ENCODE measurements at regions not wholly inside any gene's neighbourhood (a gene's known extent, or its start where the extent isn't known, plus 50 kb on each side); places are given as distances from the start of the nearest gene placed in this dataset.

GRCh38 chr1:37120279-37120678 lies 86.0 kb upstream of the GRIK3 start:
- ATAC-seq (no peak), DNase-seq (no peak)
- no peaks in the 10 kb centered on the region for H3K4me1 ChIP-seq (ENCODE audit: low read depth)
- intact Hi-C loops (cut with DNase I, micrococcal nuclease), result no loop called here
- no peaks in the 10 kb centered on the region for H3K9me3 ChIP-seq
- no peaks in the 10 kb centered on the region for H3K36me3 ChIP-seq (ENCODE audit: low read depth)
- H3K4me3 ChIP-seq, result no peak overlapping the region
- TF ChIP-seq CTCF (IDR thresholded peaks at IDR 0.05), result no peak

GRCh38 chr1:37123276-37124115 lies 89.2 kb upstream of the GRIK3 start:
- ATAC-seq (no peak), DNase-seq (no peak)
- Histone ChIP-seq H3K4me1 (ENCODE audit: low read depth) (no peaks in the 10 kb centered on the region), H3K4me3 (no peak overlapping the region), H3K9me3 (no peaks in the 10 kb centered on the region), H3K36me3 (ENCODE audit: low read depth) (no peaks in the 10 kb centered on the region)
- no peak for TF ChIP-seq CTCF (IDR thresholded peaks at IDR 0.05)
- intact Hi-C loops (cut with DNase I, micrococcal nuclease), result no loop called here

GRCh38 chr1:37124501-37124900 lies 90.2 kb upstream of the GRIK3 start:
- DNase-seq, result no peak
- intact Hi-C loops (cut with DNase I, micrococcal nuclease), result no loop called here
- H3K9me3 ChIP-seq, result no peaks in the 10 kb centered on the region
- H3K4me3 ChIP-seq, result no peak overlapping the region
- TF ChIP-seq CTCF (IDR thresholded peaks at IDR 0.05), result no peak
- no peak for ATAC-seq
- no peaks in the 10 kb centered on the region for H3K4me1 ChIP-seq (ENCODE audit: low read depth)
- no peaks in the 10 kb centered on the region for H3K36me3 ChIP-seq (ENCODE audit: low read depth)

GRCh38 chr1:37125295-37125694 lies 91.0 kb upstream of the GRIK3 start:
- Histone ChIP-seq H3K9me3 (no peaks in the 10 kb centered on the region), H3K4me3 (no peak overlapping the region), H3K4me1 (ENCODE audit: low read depth) (no peaks in the 10 kb centered on the region), H3K36me3 (ENCODE audit: low read depth) (no peaks in the 10 kb centered on the region)
- ATAC-seq (no peak), DNase-seq (no peak)
- no peak for TF ChIP-seq CTCF (IDR thresholded peaks at IDR 0.05)
- intact Hi-C loops (cut with DNase I, micrococcal nuclease), result no loop called here

- Histone ChIP-seq H3K9me3 (no peaks in the 10 kb centered on the region), H3K4me3 (no peak overlapping the region), H3K4me1 (ENCODE audit: low read depth) (no peaks in the 10 kb centered on the region), H3K36me3 (ENCODE audit: low read depth) (no peaks in the 10 kb centered on the region)
- DNase-seq (no peak), ATAC-seq (no peak)
- TF ChIP-seq CTCF (IDR thresholded peaks at IDR 0.05), result no peak
- intact Hi-C loops (cut with DNase I, micrococcal nuclease), result no loop called here
These were observed 93.0 kb upstream of the GRIK3 start for GRCh38 chr1:37127254-37127748.

All from mucosa of descending colon (tissue), 3 donors.